OCI-M1 (cell line): ENCODE measurements at regions not wholly inside any gene's neighbourhood (a gene's known extent, or its start where the extent isn't known, plus 50 kb on each side); places are given as distances from the start of the nearest gene placed in this dataset.
"Not testable (repeated sequence)": the region's sequence is repeated elsewhere in the genome, so short reads cannot be mapped to it uniquely, and the experiment has no call there.

Experiments used
- DNase-seq: peaks from one replicate; lab custom pipeline; 2025; lab: John Stamatoyannopoulos, UW

DNA sequence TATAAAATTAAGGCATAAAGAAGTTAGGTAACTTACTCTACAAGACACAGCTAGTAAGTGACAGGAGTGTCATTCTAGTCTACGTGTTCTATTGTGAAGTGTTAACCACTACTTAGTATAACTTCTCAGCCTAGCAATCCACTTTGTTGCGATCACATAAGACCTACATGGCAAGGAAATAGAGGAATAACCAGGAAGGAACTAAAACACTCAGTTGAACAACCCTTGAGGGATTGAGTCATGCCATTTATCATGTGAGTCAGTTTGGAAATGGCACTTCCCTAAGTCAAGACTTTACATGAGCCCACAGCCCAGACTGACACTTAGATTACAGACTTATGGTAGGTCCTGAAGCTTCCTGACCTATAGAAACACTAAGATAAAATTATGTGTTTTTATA lies 279.5 kb upstream of the PCDH20 start:
- DNase-seq: peak; percentile 80

GRCh38 chr13:61692691-61693090 lies 277.0 kb upstream of the PCDH20 start:
- DNase-seq: no peak

GRCh38 chr13:61685682-61686012 lies 270.0 kb upstream of the PCDH20 start:
- DNase-seq: peak; percentile 49

- DNase-seq: no peak
Measured at GRCh38 chr13:61684976-61685681, 269.5 kb upstream of the PCDH20 start.

DNA sequence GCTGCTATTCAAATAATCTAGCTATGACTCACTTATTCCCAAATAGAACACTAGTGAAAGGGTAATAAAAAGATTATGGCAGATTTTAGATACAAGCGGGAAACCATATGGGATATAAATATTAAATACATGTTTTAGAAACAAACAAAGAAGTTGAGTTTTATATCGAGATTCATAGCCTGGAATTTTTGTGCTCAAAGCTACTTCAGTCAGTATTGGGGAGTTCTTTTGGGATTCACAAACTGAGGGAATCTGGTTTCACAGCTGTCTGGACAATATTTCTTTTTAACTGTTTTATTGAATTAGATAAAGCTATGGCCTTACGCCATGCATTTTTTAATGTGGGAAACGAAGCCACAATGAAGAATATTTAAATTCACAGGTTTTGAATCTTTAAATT lies 257.1 kb upstream of the PCDH20 start:
- no peak for DNase-seq

DNA sequence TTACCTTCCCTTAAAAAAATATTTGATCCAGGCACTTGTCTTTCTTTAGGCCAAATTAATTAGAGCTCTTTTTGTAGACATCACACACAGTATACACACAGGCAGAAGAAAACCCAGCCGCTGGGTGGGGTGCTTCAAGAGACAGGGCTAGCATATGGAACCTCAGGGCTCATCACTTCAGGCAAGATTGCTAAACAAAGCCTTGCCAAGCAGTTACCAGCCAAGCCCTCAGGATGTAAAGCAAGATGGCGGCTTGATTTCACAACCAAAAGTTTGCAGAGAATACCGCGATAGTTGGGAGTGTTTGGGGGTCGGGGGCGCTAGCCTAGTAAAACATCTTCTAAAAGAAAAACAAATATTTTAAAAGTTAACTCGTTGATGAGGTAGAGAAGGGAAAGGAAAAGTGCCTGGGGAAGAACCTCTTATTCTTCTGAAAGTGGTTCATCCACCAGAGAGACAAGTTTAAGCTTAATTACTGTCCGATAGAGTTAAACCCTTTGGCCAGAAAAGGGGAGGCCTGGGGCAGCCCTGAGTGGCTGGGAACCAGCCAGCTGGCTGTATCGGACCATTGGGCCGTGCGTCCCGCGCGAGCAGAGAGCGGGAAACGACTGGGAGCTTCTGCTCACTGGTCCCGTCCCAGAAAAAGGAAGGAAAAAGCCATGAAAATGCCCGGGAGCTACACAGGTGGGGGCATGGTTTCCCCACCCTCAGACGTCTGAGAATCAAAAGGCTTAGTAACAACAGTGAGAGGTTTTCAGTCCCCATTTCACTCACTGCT lies 254.9 kb upstream of the PCDH20 start:
- no peak for DNase-seq

DNA sequence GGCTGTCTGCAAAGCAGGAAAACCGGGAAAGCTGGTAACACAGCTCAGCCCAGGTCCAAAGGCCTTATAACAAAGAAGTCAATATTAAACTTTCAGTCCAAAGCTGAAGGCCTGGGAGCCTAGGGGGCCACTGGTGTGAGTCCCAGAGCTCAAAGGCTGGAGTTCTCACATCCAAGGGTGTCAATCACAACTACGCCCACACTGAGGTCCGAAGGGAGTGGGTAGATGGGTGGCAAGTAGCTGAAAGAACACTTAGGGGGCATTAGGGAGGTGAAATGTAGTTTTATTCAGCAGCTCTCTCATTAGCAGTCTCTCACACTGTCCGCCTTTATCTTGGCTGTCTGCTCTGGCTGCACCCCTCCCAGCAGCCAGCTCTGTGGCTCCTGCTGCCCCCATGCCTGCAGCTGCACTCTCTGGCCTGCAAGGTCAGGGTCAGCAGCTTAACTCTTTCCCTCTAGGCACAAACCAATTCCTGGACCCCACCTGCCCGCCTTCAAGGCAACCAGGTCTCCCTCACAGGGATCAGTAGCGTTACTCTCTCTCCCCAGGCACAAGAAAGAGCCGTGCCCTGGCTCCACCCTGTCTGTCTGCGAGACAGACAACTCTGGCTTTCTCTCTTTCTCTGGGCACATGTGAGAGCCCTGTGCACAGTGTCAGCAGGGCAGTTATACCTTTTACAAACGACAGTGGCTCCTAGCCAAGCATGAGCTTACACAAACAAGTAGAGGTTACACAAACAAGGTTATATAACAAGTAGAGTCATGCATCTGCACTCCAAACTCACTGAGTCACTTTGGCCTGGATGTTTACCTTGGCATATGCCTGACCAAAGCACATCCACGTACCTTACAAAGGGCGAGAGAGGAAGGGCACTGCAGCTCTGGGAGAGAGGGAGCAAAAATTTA lies 249.4 kb upstream of the PCDH20 start:
- no peak for DNase-seq

GRCh38 chr13:61654481-61654880 lies 238.8 kb upstream of the PCDH20 start:
- no peak for DNase-seq

GRCh38 chr13:61648547-61648946 lies 232.9 kb upstream of the PCDH20 start:
- DNase-seq: no peak

GRCh38 chr13:61612192-61612591 lies 196.5 kb upstream of the PCDH20 start:
- DNase-seq: no peak

- no peak for DNase-seq
Measured at GRCh38 chr13:61608138-61608537, 192.5 kb upstream of the PCDH20 start.

- DNase-seq: peak; percentile 19
Measured at GRCh38 chr13:61600360-61601033, 184.8 kb upstream of the PCDH20 start.

GRCh38 chr13:61592489-61592888 lies 176.8 kb upstream of the PCDH20 start:
- peak; percentile 11 for DNase-seq

DNA sequence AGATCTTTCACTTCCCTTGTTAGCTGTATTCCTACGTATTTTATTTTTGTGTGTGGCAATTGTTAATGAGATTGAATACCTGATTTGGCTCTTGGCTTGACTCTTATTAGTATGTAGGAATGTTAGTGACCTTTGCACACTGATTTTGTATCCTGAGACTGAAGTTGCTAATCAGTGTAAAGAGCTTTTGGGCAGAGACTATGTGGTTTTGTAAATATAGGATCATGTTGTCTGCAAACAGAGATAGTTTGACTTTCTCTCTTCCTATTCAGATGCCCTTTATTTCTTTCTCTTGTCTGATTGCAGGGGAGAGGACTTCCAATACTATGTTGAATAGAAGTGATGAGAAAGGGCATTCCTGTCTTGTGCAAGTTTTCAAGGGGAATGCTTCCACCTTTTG lies 160.3 kb upstream of the PCDH20 start:
- DNase-seq: no peak

GRCh38 chr13:61563645-61564044 lies 148.0 kb upstream of the PCDH20 start:
- DNase-seq: no peak

- no peak for DNase-seq
Measured at GRCh38 chr13:61546911-61547310, 131.3 kb upstream of the PCDH20 start.

- no peak for DNase-seq
Measured at GRCh38 chr13:61546413-61546812, 130.8 kb upstream of the PCDH20 start.

DNA sequence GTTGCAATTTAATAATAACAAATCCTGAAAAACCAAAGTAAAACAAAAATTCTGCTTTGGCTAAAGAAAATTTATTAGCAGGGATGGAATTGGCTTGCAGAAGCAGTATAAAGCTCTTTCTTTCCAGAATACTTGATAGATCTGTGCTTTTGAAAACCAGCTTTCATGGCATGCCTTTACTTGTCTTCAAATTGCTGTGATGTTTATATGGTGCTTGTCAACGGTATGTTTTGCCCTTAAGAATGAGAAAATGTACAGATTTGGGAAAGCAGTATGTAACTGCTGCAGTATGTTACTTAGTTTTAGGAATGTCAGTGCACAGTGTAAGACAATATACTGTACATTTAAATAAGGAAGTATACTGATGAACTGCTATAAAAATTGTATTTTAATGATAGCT lies 120.8 kb upstream of the PCDH20 start:
- no peak for DNase-seq

DNA sequence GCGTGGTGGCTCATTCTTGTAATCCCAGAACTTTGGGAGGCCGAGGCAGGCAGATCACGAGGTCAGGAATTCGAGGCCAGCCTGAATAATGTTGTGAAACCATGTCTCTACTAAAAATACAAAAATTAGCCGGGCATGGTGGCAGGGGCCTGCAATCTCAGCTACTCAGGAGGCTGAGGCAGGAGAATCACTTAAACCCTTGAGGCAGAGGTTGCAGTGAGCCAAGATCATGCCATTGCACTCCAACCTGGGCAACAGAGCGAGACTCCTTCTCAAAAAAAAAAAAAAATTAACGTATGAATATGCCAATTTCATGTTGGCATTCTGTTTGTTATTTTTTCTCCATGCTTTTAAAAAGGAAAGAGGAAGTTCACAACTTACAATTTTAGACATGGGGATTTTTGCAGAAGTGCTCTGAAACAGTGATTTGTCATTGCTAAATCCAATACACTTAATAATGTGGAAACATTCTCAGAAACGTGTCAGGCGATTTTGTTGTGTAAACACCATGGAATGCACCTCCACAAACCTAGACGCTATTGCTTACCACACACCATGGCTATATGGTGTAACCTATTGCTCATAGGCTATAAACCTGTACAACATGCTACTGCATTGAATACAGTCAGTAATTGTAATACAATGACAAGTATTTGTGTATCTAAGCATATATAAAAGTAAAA lies 115.9 kb upstream of the PCDH20 start:
- DNase-seq: peak; percentile 5

DNA sequence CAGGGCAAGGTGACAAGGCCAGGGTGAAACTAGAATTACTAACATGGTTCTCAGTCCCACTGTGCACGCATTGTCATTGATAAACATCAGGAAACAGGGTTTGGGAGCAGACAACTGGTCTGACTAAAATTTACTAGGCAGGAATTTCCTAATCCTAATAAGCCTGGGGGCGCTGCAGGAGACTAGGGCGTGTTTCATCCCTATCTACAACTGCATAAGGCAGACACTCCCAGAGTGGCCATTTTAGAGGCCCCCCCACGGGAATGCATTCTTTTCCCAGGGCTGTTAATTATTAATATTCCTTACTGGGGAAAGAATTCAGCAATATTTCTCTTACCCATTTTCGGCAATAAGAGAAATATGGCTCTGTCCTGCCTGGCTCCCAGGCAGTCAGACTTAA lies 103.6 kb upstream of the PCDH20 start:
- not testable (repeated sequence) for DNase-seq

DNA sequence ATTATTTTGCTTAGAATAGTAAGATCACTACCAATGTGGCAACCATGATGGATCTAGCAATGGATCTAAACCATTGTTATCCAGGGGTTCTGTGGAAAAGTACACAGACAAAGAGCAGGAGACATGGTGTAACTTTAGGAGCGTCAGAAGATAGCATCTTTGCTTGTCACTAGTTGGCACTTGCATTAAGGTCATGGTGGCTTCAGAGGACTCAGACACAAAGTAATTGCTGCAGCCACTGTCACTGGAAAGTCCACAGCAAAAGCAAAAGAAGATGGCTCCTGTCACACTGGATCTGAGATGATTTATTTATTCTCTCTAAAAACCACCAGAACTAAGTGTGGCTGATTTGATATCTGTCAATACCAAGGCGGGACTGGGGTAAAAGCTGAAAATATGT lies 93.3 kb upstream of the PCDH20 start:
- DNase-seq: no peak

DNA sequence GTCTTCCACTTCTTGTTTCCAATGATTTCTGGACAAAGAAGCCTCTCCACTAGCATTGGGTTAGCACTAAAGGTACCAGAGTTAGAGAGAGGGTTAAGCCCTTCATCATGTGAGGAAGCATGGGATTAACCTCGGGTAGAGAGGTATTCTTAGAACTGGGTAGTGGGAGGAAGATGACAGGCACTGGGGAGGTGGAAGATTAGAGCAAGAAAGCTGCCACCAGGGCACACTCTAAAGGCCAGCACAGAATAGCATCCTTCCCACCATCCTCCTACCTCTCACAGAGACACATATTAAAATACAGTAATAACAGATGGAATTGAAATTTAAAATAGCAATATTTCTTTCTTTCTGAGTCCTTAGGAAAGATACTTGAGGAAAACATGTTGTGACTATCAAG lies 84.5 kb upstream of the PCDH20 start:
- DNase-seq: no peak
